HG02610 (cell line): ENCODE measurements at regions not wholly inside any gene's neighbourhood (a gene's known extent, or its start where the extent isn't known, plus 50 kb on each side); places are given as distances from the start of the nearest gene placed in this dataset.
"Not testable (repeated sequence)": the region's sequence is repeated elsewhere in the genome, so short reads cannot be mapped to it uniquely, and the experiment has no call there.

Source experiments
- ATAC-seq: cut with Tn5 transposase; IDR thresholded peaks from one replicate; pipeline ENCODE4 v1.9.1; 2021; ENCODE audit warnings: mild to moderate bottlenecking, moderate library complexity; ENCODE audit not compliant: unreplicated experiment

GRCh38 chr20:47931002-47931401, 145.7 kb upstream of the SULF2 start:
- no peak for ATAC-seq

DNA sequence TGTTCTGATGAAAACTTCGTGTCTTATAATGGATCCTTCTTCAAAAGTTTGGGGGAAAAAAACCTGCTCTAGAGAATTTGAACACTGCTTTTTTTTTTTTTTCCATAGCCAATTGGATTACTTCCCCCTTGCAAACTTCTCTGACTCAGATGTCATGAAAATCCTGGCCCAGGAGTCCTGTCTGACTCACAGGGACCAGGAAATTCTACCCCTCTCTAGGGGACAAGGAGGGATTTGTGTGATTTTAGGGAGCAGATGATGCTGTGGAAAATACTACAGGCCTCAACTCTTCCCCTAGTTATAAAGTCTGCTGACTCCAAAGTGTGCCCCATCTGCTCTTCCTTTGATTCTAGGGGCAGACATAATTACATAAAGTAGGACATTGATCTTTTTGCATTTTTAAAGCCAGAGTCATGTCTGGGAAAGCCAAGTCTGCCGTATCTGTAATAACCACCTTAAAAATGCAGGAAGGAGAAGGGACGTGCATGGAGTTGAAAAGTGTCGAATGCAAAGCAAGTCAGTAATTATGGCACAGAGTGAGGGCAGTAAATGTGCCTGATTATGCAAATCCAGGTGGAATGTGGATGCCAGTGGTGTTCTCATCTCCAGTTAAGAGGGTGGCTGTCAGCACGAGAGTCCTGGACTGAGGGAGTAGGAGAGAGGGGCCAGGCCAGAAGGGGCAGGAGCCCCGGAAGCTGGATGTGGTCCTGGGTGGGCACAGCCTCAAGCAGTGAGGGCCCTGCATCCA, 144.3 kb upstream of the SULF2 start:
- no peak for ATAC-seq

- no peak for ATAC-seq
Measured at GRCh38 chr20:47927944-47928343, 142.7 kb upstream of the SULF2 start.

DNA sequence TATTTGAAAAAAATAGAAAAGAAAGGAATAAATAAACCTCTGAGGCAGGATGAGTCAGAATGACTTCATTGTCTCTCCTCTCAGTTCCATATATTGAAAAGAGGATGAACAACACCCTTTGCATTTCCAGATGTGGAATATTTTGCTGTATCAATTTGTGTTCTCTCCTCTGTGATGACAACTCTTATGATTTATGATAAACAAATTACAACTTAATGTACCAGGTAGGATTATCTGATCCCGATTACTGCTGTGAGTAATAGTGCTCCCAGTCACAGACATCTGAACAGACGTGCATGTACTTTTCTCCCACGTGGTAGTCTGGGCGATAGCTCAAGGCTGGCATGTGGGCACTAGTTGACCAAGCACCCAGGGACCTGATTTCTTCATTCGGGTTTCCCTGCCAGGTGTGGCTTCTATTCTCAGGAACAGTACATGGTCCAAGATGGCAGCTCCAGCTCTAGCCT, 142.1 kb upstream of the SULF2 start:
- no peak for ATAC-seq

DNA sequence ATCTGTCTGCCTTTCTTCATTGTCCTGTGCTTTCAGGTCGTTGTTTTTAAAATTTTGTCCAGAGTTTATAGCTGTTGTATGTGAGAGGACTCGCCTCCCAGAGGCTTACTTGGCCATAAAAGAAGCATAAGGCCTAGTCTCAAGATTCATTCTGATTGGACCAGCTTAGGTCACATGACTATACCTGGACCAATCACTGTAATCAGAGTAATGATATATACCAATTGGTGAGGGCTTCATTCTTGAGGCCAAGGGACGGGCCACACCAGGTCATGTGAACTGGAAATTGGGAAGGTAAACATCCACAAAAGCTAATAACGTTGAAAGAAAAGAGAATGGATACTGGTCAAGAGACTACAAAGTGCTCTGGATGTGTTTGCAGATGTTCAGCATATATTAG, 141.4 kb upstream of the SULF2 start:
- ATAC-seq: no peak

- no peak for ATAC-seq
Measured at GRCh38 chr20:47925593-47925992, 140.3 kb upstream of the SULF2 start.

DNA sequence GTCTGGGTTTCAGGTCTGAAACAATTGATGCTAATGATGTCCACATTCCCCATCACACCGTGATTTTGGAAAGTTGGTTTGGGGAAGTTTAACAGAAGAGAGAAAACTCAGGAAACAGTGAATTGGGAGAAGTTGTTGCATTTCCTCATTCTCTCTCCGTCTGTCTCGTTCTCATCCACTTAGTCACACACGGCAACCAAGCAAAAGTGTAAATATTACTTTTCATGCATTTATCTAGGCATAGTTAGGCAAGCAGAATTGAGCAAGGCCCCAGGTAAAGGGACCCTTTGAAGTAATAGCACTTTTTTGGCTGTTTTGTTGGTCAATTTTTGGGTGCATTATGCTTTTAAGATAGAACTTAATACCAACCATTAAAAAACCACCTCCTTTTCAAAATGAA, 137.0 kb upstream of the SULF2 start:
- no peak for ATAC-seq

DNA sequence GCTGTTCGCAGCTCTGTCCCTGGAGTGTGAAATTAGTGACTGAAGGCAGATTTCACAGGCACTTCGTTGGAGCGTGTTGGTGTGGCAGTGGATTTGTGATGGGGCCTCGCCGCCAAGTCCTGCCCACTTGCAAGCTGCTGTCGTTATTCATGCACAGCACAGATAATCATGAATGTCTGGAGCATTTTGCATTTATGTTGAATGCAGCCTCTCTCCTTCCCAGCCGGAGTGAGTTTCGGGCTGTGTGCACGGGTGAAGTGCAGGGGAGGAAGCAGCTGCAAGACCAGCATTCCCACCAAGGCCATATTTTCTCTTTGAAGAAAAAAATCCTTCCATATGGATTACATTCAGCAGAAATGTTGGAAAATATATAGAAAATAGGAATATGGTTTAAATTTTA, 136.5 kb upstream of the SULF2 start:
- not testable (repeated sequence) for ATAC-seq

DNA sequence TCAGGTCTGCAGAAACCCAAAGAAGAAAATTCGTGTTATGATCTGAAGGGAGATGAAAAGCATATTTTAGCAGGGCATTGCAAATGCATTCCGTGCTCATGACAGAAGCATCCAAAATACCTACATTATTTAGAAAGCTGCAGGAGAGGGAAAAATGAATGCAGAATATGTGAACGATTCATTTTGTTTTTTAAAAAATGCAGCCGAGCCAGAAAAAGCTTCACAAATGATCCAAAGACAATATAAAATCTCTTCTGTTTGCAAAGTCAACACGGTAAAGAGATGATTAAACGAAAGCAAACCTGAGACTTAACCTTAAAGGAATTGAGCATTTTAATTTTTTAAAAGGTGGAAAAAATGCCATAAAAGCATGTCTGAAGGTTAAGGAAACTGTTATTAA, 136.1 kb upstream of the SULF2 start:
- ATAC-seq: no peak

DNA sequence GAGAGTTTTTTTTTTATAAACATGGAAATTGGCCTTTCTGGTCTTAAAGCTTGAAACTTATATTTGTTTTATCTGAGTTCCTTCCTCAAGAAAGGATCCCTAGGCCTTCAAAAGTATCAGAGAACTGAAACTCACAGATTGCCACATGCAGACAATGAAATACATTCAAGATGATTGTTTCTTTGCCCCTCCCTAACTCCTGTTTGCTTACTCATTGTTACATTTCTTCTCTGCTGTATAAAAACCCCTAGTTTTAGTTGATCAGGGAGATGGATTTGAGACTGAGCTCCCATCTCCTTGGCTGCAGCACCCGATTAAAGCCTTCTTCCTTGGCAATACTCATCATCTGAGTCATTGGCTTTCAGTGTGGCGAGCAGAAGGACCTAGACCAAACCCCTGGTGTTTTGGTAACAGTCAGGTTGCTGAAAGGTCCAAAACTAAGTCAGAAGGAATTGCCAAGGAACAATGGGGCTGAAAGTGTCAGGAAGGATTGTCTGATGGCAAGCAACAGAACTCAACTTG, 132.3 kb upstream of the SULF2 start:
- ATAC-seq: no peak

- no peak for ATAC-seq
Measured at GRCh38 chr20:47915495-47915894, 130.2 kb upstream of the SULF2 start.

GRCh38 chr20:47914792-47915191, 129.5 kb upstream of the SULF2 start:
- ATAC-seq: no peak

GRCh38 chr20:47912786-47913501, 127.7 kb upstream of the SULF2 start:
- not testable (repeated sequence) for ATAC-seq

- ATAC-seq: not testable (repeated sequence)
Measured at GRCh38 chr20:47912165-47912564, 126.9 kb upstream of the SULF2 start.

DNA sequence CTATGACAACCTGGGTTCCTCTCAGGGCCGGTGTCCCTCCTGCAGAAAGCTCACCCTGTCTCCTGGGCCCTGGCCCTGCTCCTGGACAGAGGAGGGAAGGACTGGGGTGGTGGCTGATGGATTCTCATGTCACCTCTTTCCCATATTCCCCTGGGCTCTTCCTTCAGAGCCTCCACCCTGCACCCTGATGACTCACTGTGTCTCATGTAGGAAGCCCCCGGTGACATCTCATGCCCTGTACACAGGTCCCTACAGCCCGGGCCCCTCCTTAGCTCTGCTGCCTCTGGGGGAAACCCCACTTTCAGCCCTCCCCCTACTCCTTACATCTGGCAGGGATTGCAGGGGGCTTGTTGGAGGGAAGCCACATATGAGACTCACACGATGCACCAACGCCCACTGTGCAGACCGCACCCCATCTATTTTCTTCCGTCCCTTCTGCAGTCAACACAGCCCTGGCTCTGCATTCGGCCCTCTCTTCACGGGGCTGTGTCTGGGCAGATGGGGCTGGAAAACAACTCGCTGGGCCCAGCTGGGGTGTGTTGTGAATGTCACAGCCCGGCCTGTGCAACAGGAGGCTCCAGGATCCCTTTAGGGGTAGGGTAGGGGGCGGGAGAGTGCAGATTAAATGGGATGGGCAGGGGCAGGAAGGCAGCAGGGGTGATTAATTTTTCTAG, 124.6 kb upstream of the SULF2 start:
- ATAC-seq: not testable (repeated sequence)

GRCh38 chr20:47908361-47909035, 123.2 kb upstream of the SULF2 start:
- not testable (repeated sequence) for ATAC-seq

GRCh38 chr20:47907951-47908350, 122.7 kb upstream of the SULF2 start:
- ATAC-seq: not testable (repeated sequence)

DNA sequence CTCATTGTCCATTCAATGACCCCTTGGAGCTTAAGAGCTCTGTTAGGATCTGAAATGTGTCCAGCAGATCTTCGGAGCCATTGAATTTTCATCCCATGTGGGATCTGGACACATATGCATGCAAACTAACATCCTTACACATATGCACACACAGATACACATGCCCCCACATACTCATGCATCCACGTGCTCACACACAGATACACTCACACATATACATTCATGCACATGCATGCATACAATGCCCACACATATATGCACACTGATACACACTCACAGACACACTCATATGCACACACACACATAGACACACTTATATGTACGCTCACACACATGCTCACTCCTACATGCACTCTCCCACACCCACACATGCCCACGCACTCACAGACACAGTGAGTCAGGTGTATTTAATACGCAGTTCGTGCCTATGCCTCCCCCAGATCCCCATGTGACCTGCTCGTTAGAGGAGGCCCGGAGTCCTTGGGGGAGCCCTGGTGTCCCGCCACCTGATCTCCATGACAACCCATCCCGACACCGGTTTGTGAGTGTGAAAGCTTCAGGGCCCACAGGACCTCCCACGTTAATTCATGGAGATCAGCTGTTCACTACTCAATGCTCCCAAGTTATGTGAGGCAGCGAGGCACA, 121.9 kb upstream of the SULF2 start:
- ATAC-seq: no peak

GRCh38 chr20:47906348-47906660, 121.0 kb upstream of the SULF2 start:
- ATAC-seq: no peak

DNA sequence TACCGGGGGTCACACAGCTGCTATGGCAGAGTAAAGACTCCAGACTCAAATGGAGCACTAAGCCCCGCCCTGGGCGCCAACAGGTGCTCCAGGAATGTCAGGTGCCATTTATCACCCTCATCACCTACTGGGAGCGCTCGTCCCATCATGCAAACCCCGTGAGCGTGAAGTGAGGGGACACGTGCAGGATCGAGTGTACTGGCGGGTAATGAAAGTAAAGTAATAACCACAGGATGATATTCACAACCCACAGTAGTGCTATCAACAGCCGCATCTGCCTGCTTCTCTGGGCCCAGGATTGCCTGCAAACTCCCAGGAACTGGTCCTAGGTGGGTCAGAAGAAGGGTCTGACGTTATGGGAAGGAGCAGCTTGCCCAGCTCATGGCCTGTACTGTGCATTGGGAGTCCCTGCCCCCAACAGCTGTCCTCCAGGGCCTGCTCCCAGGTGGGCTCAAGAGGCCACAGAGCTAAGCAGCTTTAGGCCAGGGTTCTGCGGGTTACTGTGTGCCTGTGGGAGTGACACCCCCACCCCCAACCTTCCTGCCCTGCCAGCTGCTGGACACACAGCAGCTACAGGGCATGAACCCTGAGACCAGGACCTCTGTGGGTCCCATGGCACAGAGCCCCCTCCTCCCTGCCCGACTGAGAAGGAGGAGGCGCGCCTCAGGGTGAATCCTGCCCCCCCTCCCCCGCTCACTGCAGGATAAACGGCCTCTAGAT, 120.5 kb upstream of the SULF2 start:
- ATAC-seq: no peak
